Lung (tissue), 11 donors: ENCODE measurements at regions not wholly inside any gene's neighbourhood (a gene's known extent, or its start where the extent isn't known, plus 50 kb on each side); places are given as distances from the start of the nearest gene placed in this dataset.

ENCODE experiments used
- ATAC-seq: fragments of 200-7000 bp; cut with Tn5 transposase; one replicate; pipeline ENCODE4 v1.9.1; 2020; ENCODE audit warnings: moderate number of reproducible peaks; ENCODE audit not compliant: insufficient read depth, low FRiP score
- DNase-seq, 3 donors: peaks; one replicate each; pipeline ENCODE4 v3.0.0-alpha.2; 2013 to 2017
- H3K27ac ChIP-seq, 2 donors: one replicate each; pipeline ENCODE4 v1.5.1; 2013; ENCODE audit warnings: mild to moderate bottlenecking in 2 of 2, moderate library complexity in 2 of 2, control low read depth in 1 of 2, inconsistent platforms in 1 of 2, low read depth in 1 of 2, low read length in 1 of 2
- H3K27me3 ChIP-seq, 3 donors: one replicate each; pipeline ENCODE4 v1.5.1; 2013; ENCODE audit warnings: low read length in 2 of 3; ENCODE audit not compliant: control insufficient read depth in 3 of 3, insufficient read depth in 3 of 3
- H3K36me3 ChIP-seq, 4 donors: one replicate each; pipeline ENCODE4 v1.5.1; 2013; ENCODE audit warnings: low read length in 4 of 4, mild to moderate bottlenecking in 1 of 4, moderate library complexity in 1 of 4; ENCODE audit not compliant: control insufficient read depth in 4 of 4, insufficient read depth in 4 of 4
- H3K4me1 ChIP-seq, 5 donors: one replicate each; pipeline ENCODE4 v1.5.1; 2013; ENCODE audit warnings: low read length in 5 of 5, mild to moderate bottlenecking in 2 of 5, moderate library complexity in 1 of 5; ENCODE audit not compliant: control insufficient read depth in 5 of 5, insufficient read depth in 5 of 5
- H3K4me3 ChIP-seq: one replicate; pipeline ENCODE4 v1.5.1; 2013; ENCODE audit warnings: mild to moderate bottlenecking, control low read depth, moderate library complexity
- H3K9ac ChIP-seq, 2 donors: one replicate each; pipeline ENCODE4 v1.5.1; 2013; ENCODE audit warnings: low read length in 2 of 2, control low read depth in 1 of 2; ENCODE audit not compliant: insufficient read depth in 1 of 2
- H3K9me3 ChIP-seq, 4 donors: one replicate each; pipeline ENCODE4 v1.5.1; 2013; ENCODE audit warnings: low read length in 3 of 4, mild to moderate bottlenecking in 1 of 4, moderate library complexity in 1 of 4; ENCODE audit not compliant: control insufficient read depth in 4 of 4, insufficient read depth in 3 of 4
- CTCF ChIP-seq: IDR thresholded peaks from 2 replicates; pipeline ENCODE4 v1.5.1; 2012; ENCODE audit warnings: mild to moderate bottlenecking; ENCODE audit errors: control extremely low read depth, extremely low read depth
- WGBS, 2 donors: extraction: QIAGEN DNeasy Blood & Tissue Kit; methylation state at CpG; one replicate each; pipeline ENCODE4 v1.1.7; 2013; 5-methylcytosine and 5-hydroxymethylcytosine counted together
- donor health status: control.
- donor health status: control.
- donor health status: Bipolar disorder and iron deficiency.
- donor health status: healthy.
- donor health status: DM: yes; HTN: yes; CAD: no.

GRCh38 chr3:69496856-69497255 is 111.0 kb upstream of the FRMD4B start:
- H3K9me3 ChIP-seq, result no peaks in the 10 kb centered on the region
- H3K27me3 ChIP-seq, result no peaks in the 10 kb centered on the region
- TF ChIP-seq CTCF, result no peak
- no peak overlapping the region for H3K4me3 ChIP-seq
- no peak overlapping the region for H3K27ac ChIP-seq
- ATAC-seq (no peak), DNase-seq (no peak)
- no peaks in the 10 kb centered on the region for H3K36me3 ChIP-seq
- WGBS, 2 donors, result 93 to 96% methylated on average over 3 of the region's 3 CpGs
- no peak overlapping the region for H3K9ac ChIP-seq
- H3K4me1 ChIP-seq, result peaks cover 0 to 24% (median 10%) of the 10 kb centered on the region in 5 donors

- DNase-seq, result no peak
- Histone ChIP-seq H3K9me3 (no peaks in the 10 kb centered on the region), H3K36me3 (no peaks in the 10 kb centered on the region), H3K4me1 (peaks cover 0 to 14% (median 10%) of the 10 kb centered on the region in 5 donors), H3K4me3 (no peak overlapping the region), H3K9ac (no peak overlapping the region), H3K27me3 (no peaks in the 10 kb centered on the region), H3K27ac (peak overlapping the region in 1 of 2 donors; percentile 13)
- ATAC-seq, result no peak
- no peak for TF ChIP-seq CTCF
- WGBS, 2 donors, result 60 to 68% methylated on average over 3 of the region's 3 CpGs
Observed at GRCh38 chr3:69494185-69494584, 108.3 kb upstream of the FRMD4B start.

- Histone ChIP-seq H3K9me3 (no peaks in the 10 kb centered on the region), H3K27ac (no peak overlapping the region), H3K27me3 (no peaks in the 10 kb centered on the region), H3K9ac (no peak overlapping the region), H3K4me3 (no peak overlapping the region), H3K36me3 (no peaks in the 10 kb centered on the region), H3K4me1 (peaks cover 0 to 14% (median 8%) of the 10 kb centered on the region in 5 donors)
- WGBS, 2 donors, result 77 to 92% methylated on average over 3 of the region's 3 CpGs
- TF ChIP-seq CTCF, result no peak
- ATAC-seq (no peak), DNase-seq (no peak)
Observed at GRCh38 chr3:69493157-69493556, 107.3 kb upstream of the FRMD4B start.

- Histone ChIP-seq H3K9ac (no peak overlapping the region), H3K27me3 (no peaks in the 10 kb centered on the region), H3K4me3 (no peak overlapping the region), H3K4me1 (peaks cover 0 to 18% (median 8%) of the 10 kb centered on the region in 5 donors), H3K36me3 (no peaks in the 10 kb centered on the region), H3K9me3 (no peaks in the 10 kb centered on the region), H3K27ac (peak overlapping the region in 1 of 2 donors; percentile 41)
- DNase-seq (no peak), ATAC-seq (no peak)
- WGBS, 2 donors, result 76 to 89% methylated on average over 6 of the region's 6 CpGs
- TF ChIP-seq CTCF, result no peak
Observed at GRCh38 chr3:69491975-69492374, 106.1 kb upstream of the FRMD4B start.
